ENCODE measurements at regions not wholly inside any gene's neighbourhood (a gene's known extent, or its start where the extent isn't known, plus 50 kb on each side); places are given as distances from the start of the nearest gene placed in this dataset.
"Not testable (repeated sequence)": the region's sequence is repeated elsewhere in the genome, so short reads cannot be mapped to it uniquely, and the experiment has no call there.

DNA sequence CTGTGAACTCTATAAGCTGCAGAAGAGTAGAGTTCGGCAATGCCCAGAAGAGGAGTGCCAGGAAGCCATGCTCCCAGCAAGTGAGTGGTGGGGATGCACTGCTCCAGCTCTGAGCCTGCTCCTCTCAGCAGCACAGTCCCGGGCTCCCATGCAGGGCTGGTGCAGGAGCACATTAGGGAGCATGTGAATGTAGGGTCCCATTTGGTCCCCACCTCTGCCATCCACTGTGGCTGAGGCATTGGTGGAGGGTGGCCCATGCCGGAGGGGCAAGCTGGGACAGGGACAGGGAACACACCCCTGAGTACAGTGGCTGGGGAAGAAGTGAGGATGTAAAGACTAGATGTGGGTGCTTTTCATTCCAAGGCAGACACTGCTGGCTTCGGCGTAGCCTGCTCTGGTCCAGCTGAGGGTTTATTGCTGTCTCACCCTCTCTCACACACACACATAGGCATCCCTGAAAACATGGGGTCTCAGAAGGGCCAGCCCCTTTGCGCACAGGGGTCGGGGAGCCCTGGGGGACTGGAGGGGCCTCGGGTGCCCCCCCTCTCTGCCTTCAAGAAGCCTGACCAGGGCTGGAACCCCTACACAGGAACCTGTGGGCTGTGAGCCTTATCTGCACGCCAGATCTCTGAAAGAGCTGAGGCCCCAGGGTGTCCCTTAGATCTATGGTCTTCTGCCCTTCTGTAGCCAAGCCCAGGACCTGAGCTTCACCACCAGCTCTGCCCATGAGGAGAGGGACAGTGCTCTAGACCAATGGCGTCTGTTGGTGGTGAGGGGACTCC is 341.0 kb downstream of the TCERG1L start:
- ChIA-PET CTCF (no interaction called here), POLR2A (no interaction called here)
- ATAC-seq (no peak), DNase-seq (no peak)
- no peak overlapping the region for H3K27ac Mint-ChIP-seq
- H3K9me3 Mint-ChIP-seq: no peaks in the 10 kb centered on the region
- intact Hi-C loops (cut with micrococcal nuclease): no loop called here
- TF ChIP-seq, protein P1, sequence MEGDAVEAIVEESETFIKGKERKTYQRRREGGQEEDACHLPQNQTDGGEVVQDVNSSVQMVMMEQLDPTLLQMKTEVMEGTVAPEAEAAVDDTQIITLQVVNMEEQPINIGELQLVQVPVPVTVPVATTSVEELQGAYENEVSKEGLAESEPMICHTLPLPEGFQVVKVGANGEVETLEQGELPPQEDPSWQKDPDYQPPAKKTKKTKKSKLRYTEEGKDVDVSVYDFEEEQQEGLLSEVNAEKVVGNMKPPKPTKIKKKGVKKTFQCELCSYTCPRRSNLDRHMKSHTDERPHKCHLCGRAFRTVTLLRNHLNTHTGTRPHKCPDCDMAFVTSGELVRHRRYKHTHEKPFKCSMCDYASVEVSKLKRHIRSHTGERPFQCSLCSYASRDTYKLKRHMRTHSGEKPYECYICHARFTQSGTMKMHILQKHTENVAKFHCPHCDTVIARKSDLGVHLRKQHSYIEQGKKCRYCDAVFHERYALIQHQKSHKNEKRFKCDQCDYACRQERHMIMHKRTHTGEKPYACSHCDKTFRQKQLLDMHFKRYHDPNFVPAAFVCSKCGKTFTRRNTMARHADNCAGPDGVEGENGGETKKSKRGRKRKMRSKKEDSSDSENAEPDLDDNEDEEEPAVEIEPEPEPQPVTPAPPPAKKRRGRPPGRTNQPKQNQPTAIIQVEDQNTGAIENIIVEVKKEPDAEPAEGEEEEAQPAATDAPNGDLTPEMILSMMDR (IDR thresholded peaks at IDR 0.05): no peak
- H3K36me3 Mint-ChIP-seq (ENCODE audit: low read depth): no peaks in the 10 kb centered on the region
- H3K27me3 Mint-ChIP-seq: no peaks in the 10 kb centered on the region
- H3K4me1 Mint-ChIP-seq (ENCODE audit: low read depth): no peaks in the 10 kb centered on the region
- H3K4me3 Mint-ChIP-seq: no peak overlapping the region

DNA sequence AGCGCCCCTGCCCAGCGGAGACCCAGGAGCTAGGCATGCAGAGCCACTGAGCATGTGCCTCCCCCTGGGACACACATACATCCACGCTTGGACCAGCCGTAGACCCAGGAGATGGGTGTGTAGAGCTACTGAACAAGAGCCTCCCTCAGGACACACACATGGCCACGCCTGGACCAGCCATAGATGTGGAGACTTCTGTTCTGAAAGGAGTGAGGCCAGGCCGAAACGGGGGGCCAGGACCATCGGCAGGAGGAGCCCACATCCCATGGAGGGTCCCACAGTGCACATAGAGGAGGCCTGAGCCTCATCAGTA is 340.4 kb downstream of the TCERG1L start:
- Mint-ChIP-seq H3K9me3 (no peaks in the 10 kb centered on the region), H3K27ac (no peak overlapping the region), H3K4me3 (no peak overlapping the region), H3K27me3 (no peaks in the 10 kb centered on the region), H3K4me1 (ENCODE audit: low read depth) (no peaks in the 10 kb centered on the region), H3K36me3 (ENCODE audit: low read depth) (no peaks in the 10 kb centered on the region)
- TF ChIP-seq, protein P1 (IDR thresholded peaks at IDR 0.05): no peak
- POLR2A ChIA-PET: no interaction called here
- ATAC-seq: no peak
- intact Hi-C loops (cut with micrococcal nuclease): no loop called here
- CTCF ChIA-PET: no interaction called here
- no peak for DNase-seq

DNA sequence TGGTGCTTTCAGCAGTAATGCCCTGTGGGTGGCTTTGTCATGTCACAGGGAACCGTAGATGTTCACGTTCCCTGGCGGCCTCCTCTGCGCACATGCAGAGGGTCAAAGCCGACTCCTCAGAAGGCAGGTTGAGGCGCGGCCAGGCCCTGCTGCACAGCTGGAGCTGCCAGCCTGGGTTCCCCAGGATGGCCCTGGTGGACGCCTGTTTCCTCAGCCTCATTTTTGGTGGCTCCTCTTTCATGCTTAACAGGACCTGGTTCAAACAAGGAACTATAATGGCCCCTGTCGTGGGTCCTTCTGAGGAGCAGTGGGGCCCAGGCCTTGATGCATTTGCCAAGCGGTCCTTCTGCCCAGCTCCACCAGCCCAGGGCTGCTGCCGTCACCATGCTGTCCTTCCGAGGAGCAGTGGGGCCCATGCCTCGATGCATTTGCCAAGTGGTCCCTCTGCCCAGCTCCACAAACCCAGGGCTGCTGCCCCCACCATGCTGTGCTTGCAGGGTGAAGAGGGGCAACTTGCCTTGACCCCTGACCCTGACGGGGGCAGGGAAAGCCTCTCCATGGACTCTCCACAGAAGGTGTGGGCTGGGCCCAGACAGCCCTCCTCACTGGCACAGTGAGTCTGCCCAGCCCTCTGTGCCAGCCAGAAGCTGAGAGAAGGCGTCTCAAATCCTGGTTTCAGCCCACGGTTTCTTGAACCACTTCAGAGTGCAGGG is 338.2 kb downstream of the TCERG1L start:
- TF ChIP-seq, protein P1 (IDR thresholded peaks at IDR 0.05): no peak
- Mint-ChIP-seq H3K27me3 (no peaks in the 10 kb centered on the region), H3K36me3 (ENCODE audit: low read depth) (no peaks in the 10 kb centered on the region), H3K4me1 (ENCODE audit: low read depth) (no peaks in the 10 kb centered on the region), H3K27ac (no peak overlapping the region), H3K9me3 (no peaks in the 10 kb centered on the region), H3K4me3 (no peak overlapping the region)
- intact Hi-C loops (cut with micrococcal nuclease): no loop called here
- ChIA-PET CTCF (no interaction called here), POLR2A (no interaction called here)
- no peak for DNase-seq
- no peak for ATAC-seq

DNA sequence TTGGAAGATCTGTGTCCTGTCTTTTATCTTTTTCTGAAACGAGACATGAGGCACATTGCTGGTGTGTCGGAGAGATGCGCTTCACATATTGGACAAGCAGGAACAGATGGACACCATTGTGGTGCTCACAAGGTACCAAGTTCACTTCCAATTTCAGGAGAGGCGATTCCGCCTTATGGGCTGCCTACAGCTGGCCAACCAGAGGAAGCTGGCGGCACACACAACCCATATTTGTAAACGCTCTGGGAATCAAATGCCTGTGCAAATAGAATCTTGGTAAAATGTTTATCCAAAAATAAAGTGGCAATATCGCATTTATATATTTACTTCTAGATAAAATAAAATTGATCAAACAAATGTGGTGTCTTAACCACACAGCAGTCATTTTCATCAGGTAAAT is 337.4 kb downstream of the TCERG1L start:
- Mint-ChIP-seq H3K9me3 (no peaks in the 10 kb centered on the region), H3K36me3 (ENCODE audit: low read depth) (no peaks in the 10 kb centered on the region), H3K4me1 (ENCODE audit: low read depth) (no peaks in the 10 kb centered on the region), H3K27ac (no peak overlapping the region), H3K4me3 (no peak overlapping the region), H3K27me3 (no peaks in the 10 kb centered on the region)
- CTCF ChIA-PET: no interaction called here
- POLR2A ChIA-PET: no interaction called here
- DNase-seq (no peak), ATAC-seq (no peak)
- TF ChIP-seq, protein P1 (IDR thresholded peaks at IDR 0.05): no peak
- intact Hi-C loops (cut with micrococcal nuclease): no loop called here

DNA sequence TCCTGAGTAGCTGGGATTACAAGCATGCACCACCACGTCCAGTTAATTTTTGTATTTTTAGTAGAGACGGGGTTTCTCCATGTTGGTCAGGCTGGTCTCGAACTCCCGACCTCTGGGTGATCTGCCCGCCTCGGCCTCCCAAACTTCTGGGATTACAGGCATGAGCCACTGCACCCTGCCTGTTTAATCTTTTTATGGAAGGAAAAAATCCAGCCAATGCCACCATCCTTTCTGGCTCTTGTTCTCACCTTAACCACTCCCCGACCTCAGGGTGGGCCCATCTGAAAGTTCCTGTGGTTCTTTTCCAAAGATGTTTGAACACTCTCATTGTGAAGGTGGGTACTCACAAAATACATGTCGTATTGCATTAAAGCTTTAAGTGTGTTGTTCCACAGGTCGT is 336.2 kb downstream of the TCERG1L start:
- H3K4me1 Mint-ChIP-seq (ENCODE audit: low read depth); H3K36me3 Mint-ChIP-seq (ENCODE audit: low read depth); POLR2A ChIA-PET; intact Hi-C loops (cut with micrococcal nuclease); CTCF ChIA-PET; DNase-seq; H3K4me3 Mint-ChIP-seq; H3K9me3 Mint-ChIP-seq; H3K27me3 Mint-ChIP-seq; H3K27ac Mint-ChIP-seq; ATAC-seq: not testable (repeated sequence)

Measured in activated CD8-positive, alpha-beta T cell treated with anti-CD3 and anti-CD28 coated beads for 36 hours (primary cell).